Activated CD4-positive, alpha-beta T cell treated with anti-CD3 and anti-CD28 coated beads, Interleukin-2, amount 10 ng/mL, durations not matched to agents 24 days and 14 days (primary cell): ENCODE measurements at regions not wholly inside any gene's neighbourhood (a gene's known extent, or its start where the extent isn't known, plus 50 kb on each side); places are given as distances from the start of the nearest gene placed in this dataset.
"Not testable (repeated sequence)": the region's sequence is repeated elsewhere in the genome, so short reads cannot be mapped to it uniquely, and the experiment has no call there.

Experiments used
- DNase-seq: peaks from one replicate; pipeline ENCODE4 v3.0.0; 2022
- H3K27ac Mint-ChIP-seq: one replicate; pipeline ENCODE4 v1.8.0; 2022; ENCODE audit warnings: mild to moderate bottlenecking, mixed read lengths
- H3K27me3 Mint-ChIP-seq: one replicate; pipeline ENCODE4 v1.8.0; 2022; ENCODE audit warnings: mixed read lengths
- H3K36me3 Mint-ChIP-seq: one replicate; pipeline ENCODE4 v1.8.0; 2022; ENCODE audit warnings: low read depth, mild to moderate bottlenecking, mixed read lengths
- H3K4me1 Mint-ChIP-seq: one replicate; pipeline ENCODE4 v1.8.0; 2021; ENCODE audit warnings: mixed read lengths
- H3K4me3 Mint-ChIP-seq: one replicate; pipeline ENCODE4 v1.8.0; 2022; ENCODE audit warnings: mild to moderate bottlenecking, moderate library complexity, mixed read lengths
- H3K9me3 Mint-ChIP-seq: one replicate; pipeline ENCODE4 v1.8.0; 2021; ENCODE audit warnings: mixed read lengths
- intact Hi-C: fragments of 100-400 bp; cut with micrococcal nuclease; formaldehyde crosslinking; loops from one replicate; pipeline ENCODE4 v1.15.1; 2023

DNA sequence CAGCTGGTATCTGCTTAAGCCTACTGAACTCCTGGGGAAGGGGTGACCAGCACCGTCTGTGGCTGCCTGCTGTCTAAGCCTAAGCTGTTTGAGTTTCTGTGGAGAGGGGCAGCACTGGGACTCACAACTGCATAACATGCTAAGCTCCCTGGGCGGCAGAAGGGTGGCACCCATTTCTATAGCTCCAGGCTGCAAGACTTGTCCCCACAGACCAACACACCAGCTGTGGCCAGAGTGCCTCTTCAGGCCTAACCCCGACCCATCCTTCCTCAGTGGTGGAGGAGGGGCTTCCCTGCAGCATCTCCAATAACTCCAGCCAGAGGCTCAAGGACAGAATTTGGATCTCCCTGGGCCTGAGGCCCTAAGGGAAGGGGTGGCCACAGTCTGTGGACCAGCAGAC lies 464.1 kb downstream of the SEMA3D start:
- intact Hi-C loops: no loop called here
- no peak for DNase-seq
- Mint-ChIP-seq H3K4me1 (no peaks in the 10 kb centered on the region), H3K27me3 (no peaks in the 10 kb centered on the region), H3K27ac (no peak overlapping the region), H3K4me3 (no peak overlapping the region), H3K36me3 (no peaks in the 10 kb centered on the region), H3K9me3 (peaks cover 4% of the 10 kb centered on the region)

DNA sequence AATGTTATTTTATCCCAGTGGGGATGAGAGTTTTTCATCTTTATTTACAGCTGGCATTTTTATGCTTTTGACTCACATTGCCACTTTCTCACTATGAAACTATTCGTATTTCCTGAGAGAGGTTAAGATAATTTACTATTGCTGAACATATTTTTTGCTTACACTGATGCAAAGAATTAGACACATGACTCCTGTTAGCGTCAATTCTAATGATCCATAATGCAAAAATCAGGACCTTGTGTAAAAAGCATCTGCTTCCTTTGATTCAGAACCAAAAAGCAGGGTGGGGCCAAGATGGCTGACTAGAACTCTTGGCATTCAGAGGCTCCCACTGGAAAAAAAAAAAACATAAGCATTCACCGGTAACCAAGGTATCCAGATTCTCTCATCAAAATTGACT lies 464.8 kb downstream of the SEMA3D start:
- no peaks in the 10 kb centered on the region for H3K4me1 Mint-ChIP-seq
- intact Hi-C loops: no loop called here
- no peaks in the 10 kb centered on the region for H3K36me3 Mint-ChIP-seq
- no peak for DNase-seq
- peaks cover 4% of the 10 kb centered on the region for H3K9me3 Mint-ChIP-seq
- H3K4me3 Mint-ChIP-seq: no peak overlapping the region
- no peaks in the 10 kb centered on the region for H3K27me3 Mint-ChIP-seq
- no peak overlapping the region for H3K27ac Mint-ChIP-seq

DNA sequence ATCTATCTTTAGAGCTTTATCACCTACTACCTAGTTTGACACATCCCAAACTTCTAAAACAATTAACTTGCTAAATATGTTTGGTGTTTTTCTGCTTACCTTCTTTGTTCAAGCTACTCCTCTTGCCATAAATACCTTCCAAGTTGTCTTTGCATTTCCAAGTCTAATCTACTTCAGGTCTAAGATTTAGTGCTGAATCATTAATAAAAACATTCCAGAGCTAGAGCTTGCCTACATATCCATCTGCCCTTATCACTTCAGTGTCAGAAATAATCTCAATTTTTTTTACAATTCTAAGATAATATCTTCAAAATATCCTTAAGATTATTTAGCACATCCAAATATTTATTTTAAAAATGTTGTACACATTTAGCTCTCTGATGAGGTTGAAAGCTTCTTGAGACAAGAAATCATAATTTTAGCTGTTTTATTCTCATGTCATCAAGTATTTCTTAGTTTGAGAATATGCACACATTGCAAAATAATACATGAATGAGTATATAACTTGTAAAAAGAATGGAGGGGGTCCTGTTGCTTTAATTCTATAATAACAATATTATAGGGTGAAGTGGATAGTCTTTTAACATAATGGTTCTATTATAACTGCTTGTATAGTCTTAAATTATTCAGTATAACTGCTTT lies 466.3 kb downstream of the SEMA3D start:
- H3K9me3 Mint-ChIP-seq: no peaks in the 10 kb centered on the region
- intact Hi-C loops: no loop called here
- no peaks in the 10 kb centered on the region for H3K36me3 Mint-ChIP-seq
- H3K4me3 Mint-ChIP-seq: no peak overlapping the region
- no peak for DNase-seq
- H3K4me1 Mint-ChIP-seq: no peaks in the 10 kb centered on the region
- no peaks in the 10 kb centered on the region for H3K27me3 Mint-ChIP-seq
- H3K27ac Mint-ChIP-seq: no peak overlapping the region

DNA sequence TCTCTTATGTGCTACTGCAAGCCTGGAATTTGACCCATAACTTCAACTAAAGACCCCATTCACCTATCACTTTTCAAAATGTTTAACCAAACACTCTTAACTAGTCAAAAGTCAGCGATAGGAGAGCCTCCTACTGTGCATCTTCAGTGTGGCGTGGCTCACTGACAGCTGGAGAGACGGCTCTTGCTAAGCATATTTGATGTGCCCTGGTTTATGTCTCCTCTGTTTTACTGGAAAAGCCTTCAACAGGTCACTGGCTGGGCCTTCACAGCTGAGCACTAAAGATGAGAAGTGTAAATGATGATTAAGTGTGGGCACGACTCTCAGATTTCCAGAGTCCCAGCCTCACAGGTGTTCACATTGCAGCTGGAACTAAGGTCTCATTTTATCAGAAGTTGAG lies 472.1 kb downstream of the SEMA3D start:
- no peak overlapping the region for H3K4me3 Mint-ChIP-seq
- H3K36me3 Mint-ChIP-seq: no peaks in the 10 kb centered on the region
- no peaks in the 10 kb centered on the region for H3K27me3 Mint-ChIP-seq
- intact Hi-C loops: no loop called here
- no peaks in the 10 kb centered on the region for H3K9me3 Mint-ChIP-seq
- no peak overlapping the region for H3K27ac Mint-ChIP-seq
- no peak for DNase-seq
- no peaks in the 10 kb centered on the region for H3K4me1 Mint-ChIP-seq

DNA sequence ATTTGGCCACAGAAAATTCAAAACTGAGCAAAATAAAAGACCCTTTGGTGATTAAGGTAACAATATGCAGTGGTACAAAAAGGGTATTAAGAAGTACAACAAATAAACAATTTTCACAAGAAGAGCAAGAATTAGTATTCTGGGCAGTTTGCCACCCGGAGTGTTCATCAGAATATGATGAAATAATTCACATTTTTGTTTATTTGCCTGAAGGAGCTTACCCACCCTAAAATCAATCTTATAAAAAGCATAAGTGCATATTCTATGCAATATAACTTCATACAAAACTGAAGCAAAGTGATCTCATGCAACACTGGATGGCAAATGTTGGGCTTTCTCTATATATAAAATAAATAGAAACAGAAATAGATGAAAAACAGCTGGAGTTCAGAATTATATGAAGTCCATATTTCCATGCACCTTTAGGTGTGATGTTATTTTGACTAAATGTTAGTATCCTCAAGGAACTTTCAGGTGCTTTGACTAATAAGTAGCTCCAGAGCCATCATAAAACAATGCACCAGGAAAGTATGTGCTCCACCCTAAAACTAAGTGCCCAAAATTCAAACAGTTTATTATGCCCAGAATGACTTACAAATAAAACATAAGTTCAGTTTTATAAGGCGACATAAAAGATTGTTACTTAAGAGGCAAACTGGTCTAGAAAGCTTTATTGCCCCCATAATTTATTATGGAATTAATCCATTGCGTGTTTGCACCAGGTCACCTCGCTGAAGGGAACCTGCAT lies 474.3 kb downstream of the SEMA3D start:
- Mint-ChIP-seq H3K36me3 (no peaks in the 10 kb centered on the region), H3K9me3 (no peaks in the 10 kb centered on the region), H3K4me3 (no peak overlapping the region), H3K4me1 (no peaks in the 10 kb centered on the region), H3K27ac (no peak overlapping the region), H3K27me3 (no peaks in the 10 kb centered on the region)
- intact Hi-C loops: no loop called here
- no peak for DNase-seq

DNA sequence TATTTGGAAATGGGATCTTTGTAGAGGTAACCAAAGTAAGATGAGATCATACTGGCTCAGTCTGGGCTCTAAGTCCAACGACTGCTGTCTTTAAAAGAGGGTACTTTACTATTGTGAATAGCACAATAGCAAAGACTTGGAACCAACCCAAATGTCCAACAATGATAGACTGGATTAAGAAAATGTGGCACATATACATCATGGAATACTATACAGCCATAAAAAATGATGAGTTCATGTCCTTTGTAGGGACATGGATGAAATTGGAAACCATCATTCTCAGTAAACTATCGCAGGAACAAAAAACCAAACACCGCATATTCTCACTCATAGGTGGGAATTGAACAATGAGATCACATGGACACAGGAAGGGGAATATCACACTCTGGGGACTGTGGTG lies 476.3 kb downstream of the SEMA3D start:
- H3K4me1 Mint-ChIP-seq, intact Hi-C loops, H3K27ac Mint-ChIP-seq, H3K9me3 Mint-ChIP-seq, H3K4me3 Mint-ChIP-seq, H3K27me3 Mint-ChIP-seq, H3K36me3 Mint-ChIP-seq, DNase-seq: not testable (repeated sequence)

DNA sequence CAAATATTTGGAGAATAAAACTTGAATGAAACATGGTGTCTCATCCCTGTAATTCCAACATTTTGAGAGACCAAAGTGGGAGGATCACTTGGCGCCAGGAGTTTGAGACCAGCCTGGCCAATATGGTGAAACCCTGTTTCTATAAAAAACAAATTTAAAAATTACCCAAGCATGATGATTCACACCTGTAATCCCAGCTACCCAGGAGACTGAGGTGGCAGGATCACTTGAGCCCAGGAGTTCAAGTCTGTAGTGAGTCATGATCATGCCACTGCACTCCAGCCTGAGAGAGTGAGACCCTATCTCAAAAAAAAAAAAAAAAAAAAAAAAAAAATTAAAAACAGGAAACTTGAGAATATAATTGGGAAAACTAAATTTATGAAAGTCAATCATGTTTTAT lies 481.1 kb downstream of the SEMA3D start:
- Mint-ChIP-seq H3K9me3 (no peaks in the 10 kb centered on the region), H3K27ac (no peak overlapping the region), H3K4me3 (no peak overlapping the region), H3K27me3 (no peaks in the 10 kb centered on the region), H3K36me3 (no peaks in the 10 kb centered on the region), H3K4me1 (no peaks in the 10 kb centered on the region)
- DNase-seq: no peak
- intact Hi-C loops: no loop called here

DNA sequence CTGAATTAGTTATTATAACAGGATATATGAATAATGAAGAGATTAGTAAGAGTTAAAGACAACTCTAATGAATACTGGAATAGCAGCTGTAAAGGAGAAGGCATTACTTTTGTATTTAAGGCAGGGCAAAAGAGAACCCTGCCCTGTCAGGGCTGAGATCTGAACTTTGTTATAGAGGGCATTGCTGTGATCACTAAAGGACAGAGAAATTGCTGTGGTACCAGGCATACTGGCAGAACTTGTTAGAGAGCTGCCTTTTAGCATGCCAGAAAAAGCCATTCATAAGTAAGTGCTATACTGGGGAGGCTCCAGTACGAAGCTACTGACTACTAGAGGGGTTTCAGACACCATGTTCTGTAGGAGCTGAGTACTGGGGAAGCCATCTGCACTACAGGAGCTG lies 481.8 kb downstream of the SEMA3D start:
- H3K27ac Mint-ChIP-seq: no peak overlapping the region
- intact Hi-C loops: no loop called here
- no peak for DNase-seq
- H3K36me3 Mint-ChIP-seq: no peaks in the 10 kb centered on the region
- H3K4me1 Mint-ChIP-seq: no peaks in the 10 kb centered on the region
- no peaks in the 10 kb centered on the region for H3K27me3 Mint-ChIP-seq
- H3K9me3 Mint-ChIP-seq: no peaks in the 10 kb centered on the region
- no peak overlapping the region for H3K4me3 Mint-ChIP-seq

DNA sequence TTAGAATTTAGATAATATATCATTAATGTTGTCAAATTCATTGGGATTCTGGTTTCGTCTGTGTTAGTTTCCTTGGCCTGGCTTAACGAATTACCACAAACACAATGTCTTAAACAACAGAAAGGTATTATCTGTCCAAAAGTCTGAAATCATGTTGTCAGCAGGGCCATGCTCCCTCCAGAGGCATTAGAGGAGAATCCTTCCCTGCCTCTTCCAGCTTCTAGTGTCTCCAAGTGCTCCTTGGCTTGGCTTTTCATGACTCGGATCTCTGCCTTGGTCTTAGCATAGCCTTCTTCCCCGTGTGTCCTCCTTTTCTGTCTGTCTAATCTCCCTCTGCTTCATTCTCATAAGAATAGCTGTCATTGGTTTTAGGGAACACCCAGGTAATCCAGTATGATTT lies 482.5 kb downstream of the SEMA3D start:
- no peaks in the 10 kb centered on the region for H3K9me3 Mint-ChIP-seq
- no peak for DNase-seq
- H3K27me3 Mint-ChIP-seq: no peaks in the 10 kb centered on the region

DNA sequence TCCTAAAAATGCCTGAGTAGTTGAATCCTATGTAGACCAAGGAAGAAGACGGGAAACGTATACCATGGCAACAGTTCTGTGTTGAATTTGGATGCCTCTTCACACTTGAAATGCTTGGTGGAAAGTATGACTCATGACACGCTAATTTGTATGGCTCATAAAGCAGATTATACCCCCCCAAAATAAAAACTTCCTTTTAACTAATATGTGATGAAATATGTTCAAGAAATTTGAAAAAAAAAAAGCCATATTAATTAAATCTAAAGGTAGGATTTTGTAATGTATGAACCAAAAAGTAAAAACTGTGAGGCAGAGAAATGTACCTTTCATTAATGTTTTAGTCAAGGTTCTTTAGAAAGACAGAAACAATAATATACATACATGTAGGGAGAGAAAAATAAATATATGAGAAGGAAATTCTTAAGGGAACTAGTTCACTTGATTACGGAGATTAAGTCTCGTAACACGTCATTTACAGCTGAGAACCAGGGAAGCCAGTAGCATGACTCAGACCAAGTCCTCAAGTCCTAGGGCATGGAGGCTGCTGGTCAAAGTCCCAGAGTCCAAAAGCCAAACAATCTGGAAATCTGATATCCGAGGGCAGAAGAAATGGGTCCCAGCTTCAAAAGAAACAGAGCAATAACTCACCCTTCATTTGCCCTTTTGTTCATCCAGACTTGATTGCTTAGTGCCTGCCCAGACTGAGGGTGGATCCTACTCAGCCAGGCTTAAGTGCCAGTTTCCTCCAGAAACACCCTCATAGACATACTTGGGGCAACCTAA lies 485.1 kb downstream of the SEMA3D start:
- Mint-ChIP-seq H3K27ac (no peak overlapping the region), H3K4me1 (no peaks in the 10 kb centered on the region)
- intact Hi-C loops: no loop called here

More for the DNA sequence above, 482.5 kb downstream of the SEMA3D start:
- Mint-ChIP-seq H3K4me1 (no peaks in the 10 kb centered on the region), H3K27ac (no peak overlapping the region), H3K36me3 (no peaks in the 10 kb centered on the region), H3K4me3 (no peak overlapping the region)
- intact Hi-C loops: no loop called here

DNA sequence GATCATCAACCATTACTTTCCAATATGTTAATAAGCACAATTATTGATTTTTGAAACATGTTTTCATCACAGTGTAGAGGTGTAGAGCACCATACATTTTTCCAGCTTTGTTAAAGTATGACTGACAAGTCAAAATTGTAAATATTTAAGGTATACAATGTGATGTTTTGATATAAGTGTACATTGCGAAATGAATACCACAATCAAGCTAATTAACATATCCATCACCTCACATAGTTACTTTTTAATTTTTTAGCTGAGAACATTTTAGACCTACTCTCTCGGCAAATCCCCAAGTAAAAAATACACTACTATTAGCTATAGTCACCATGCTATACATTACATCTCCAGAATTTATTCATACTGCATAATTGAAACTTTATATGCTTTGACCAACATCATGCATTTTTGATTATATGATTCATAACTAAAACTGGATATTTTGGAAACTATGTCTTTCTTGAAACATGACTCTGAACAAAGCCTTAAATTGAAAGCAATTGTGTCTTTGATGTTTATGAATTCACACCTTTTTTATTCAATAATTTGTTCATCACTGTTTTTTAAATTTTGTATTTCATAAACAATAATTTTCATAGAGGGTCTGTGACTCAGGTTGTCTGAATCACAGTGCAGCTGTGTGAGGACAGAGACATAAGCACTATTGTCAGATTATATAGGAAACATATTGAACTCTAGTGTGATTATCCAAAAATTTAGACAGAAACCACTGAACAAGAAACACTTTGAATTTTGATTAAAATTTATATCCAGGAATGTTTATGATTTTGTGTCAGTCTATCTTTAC lies 486.1 kb downstream of the SEMA3D start:
- intact Hi-C loops: no loop called here
- no peaks in the 10 kb centered on the region for H3K27me3 Mint-ChIP-seq
- H3K4me1 Mint-ChIP-seq: no peaks in the 10 kb centered on the region

More for the DNA sequence above, 485.1 kb downstream of the SEMA3D start:
- H3K27me3 Mint-ChIP-seq: no peaks in the 10 kb centered on the region
- H3K36me3 Mint-ChIP-seq: no peaks in the 10 kb centered on the region
- H3K9me3 Mint-ChIP-seq: no peaks in the 10 kb centered on the region
- no peak for DNase-seq
- no peak overlapping the region for H3K4me3 Mint-ChIP-seq

DNA sequence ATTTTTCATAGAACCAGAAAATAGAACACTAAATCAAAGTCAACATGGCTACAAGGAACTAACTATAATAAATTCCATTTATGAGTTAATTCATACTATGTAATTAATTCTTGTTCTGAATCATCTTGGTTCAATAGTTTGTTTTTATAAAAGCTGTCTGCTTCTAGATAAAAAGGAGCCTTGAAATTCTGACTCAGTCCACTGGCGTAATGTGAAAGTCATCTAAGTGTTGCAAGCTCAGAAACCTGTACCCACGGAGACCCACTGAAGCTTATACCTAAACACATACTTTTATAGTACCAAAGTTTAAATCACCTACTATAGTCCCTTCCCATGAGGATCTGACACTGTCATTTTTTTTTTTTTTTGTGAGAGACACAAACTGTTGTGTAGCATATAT lies 489.4 kb downstream of the SEMA3D start:
- Mint-ChIP-seq H3K36me3 (no peaks in the 10 kb centered on the region), H3K9me3 (no peaks in the 10 kb centered on the region), H3K4me1 (no peaks in the 10 kb centered on the region), H3K27ac (no peak overlapping the region), H3K4me3 (no peak overlapping the region), H3K27me3 (no peaks in the 10 kb centered on the region)
- intact Hi-C loops: no loop called here
- DNase-seq: no peak

More for the DNA sequence above, 486.1 kb downstream of the SEMA3D start:
- no peak overlapping the region for H3K27ac Mint-ChIP-seq
- no peak overlapping the region for H3K4me3 Mint-ChIP-seq
- no peaks in the 10 kb centered on the region for H3K9me3 Mint-ChIP-seq
- DNase-seq: no peak
- H3K36me3 Mint-ChIP-seq: no peaks in the 10 kb centered on the region

DNA sequence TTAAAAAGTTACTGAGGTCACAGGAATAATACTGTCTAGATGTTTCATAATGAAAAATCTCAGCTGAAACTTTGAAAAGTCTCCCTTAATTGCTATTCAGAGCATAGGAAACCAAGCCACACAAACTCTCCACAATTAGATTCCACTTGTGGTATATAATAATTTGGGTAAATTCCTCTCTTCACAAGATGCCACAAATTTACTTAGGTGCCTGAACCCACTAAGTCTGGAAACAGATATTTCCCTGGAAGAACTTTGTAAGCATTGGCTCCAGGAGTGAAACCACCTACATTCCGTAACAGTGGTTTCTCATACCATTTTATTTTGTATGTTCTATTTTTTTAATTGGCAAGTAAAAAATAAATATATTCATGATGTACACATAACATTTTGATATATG lies 493.4 kb downstream of the SEMA3D start:
- Mint-ChIP-seq H3K27me3 (no peaks in the 10 kb centered on the region), H3K36me3 (no peaks in the 10 kb centered on the region), H3K27ac (no peak overlapping the region), H3K4me1 (no peaks in the 10 kb centered on the region), H3K4me3 (no peak overlapping the region), H3K9me3 (no peaks in the 10 kb centered on the region)
- intact Hi-C loops: no loop called here
- DNase-seq: no peak

DNA sequence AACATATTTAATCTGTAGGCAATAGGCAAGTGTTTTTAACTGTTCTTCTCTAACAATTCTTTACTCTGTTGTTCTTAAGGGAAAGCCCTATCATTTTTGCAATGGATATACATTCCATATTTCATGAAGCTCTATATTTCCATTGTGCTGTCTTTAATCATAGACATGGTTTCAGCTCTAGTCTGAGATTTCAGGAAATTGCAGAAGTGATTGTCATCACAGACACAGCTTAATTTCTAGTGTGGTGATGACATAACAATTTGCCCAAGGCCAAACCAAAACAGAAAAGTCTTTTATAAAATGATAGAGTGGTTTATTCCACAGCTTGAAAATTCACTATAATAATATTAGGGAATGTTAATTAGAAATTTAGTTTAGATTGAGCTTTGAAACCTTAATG lies 494.1 kb upstream of the SEMA3A start:
- no peaks in the 10 kb centered on the region for H3K4me1 Mint-ChIP-seq
- no peak for DNase-seq
- intact Hi-C loops: no loop called here

More for the DNA sequence above, 494.1 kb upstream of the SEMA3A start:
- no peak overlapping the region for H3K27ac Mint-ChIP-seq
- H3K9me3 Mint-ChIP-seq: no peaks in the 10 kb centered on the region
- no peaks in the 10 kb centered on the region for H3K27me3 Mint-ChIP-seq
- H3K4me3 Mint-ChIP-seq: no peak overlapping the region
- no peaks in the 10 kb centered on the region for H3K36me3 Mint-ChIP-seq
